ENCODE measurements at regions not wholly inside any gene's neighbourhood (a gene's known extent, or its start where the extent isn't known, plus 50 kb on each side); places are given as distances from the start of the nearest gene placed in this dataset.

DNA sequence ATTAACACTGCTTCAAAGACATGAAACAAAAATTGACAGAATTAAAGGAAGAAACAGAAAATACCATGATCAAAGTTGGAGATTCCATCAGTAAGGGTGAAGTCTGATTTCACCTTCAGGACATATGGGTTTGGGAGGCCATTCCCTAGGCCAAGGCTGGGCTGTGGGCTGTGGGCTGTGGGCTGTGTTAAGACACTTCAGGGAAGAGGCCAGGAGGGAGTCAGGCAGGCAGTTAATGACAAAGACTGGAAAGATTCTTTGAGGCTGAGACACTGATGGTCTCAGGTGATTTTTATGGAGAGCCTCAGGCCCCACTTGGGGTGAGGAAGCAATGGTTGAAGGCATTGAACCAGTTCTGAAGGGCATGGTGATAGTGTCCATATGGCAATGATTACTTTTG lies 57.5 kb downstream of the MAGEF1 start:
- no peak overlapping the region for H3K4me2 ChIP-seq (ENCODE audit: low read length)
- intact Hi-C loops (cut with micrococcal nuclease), result no loop called here

DNA sequence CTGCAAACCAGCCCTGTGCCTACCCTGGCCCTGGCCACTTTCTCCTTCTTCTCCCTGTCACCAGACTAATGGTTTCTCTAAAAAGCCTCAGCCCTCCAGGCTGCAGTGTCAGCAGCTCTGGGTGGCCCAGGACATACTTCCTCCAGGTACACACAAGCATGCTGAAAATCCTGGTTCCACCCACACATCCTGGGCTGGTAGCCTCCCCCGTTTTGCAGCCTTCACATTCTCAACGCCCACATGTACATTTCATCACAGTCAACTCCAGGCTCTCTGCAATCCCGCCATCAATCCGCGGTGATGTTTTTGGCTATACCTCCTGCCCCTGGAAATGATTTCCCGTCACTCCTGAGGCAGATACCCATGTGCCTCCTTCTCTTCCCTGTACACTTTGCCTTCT lies 59.4 kb downstream of the MAGEF1 start:
- Histone ChIP-seq H3K4me2 (ENCODE audit: low read length) (no peak overlapping the region), H3K9me2 (replicated peaks; ENCODE audit: low read length) (no peaks in the 10 kb centered on the region), H3K4me3 (ENCODE audit: low read length) (no peak overlapping the region), H2AFZ (ENCODE audit: low read length) (no peak overlapping the region), H3K27ac (ENCODE audit: low read length) (no peak overlapping the region), H3K9me3 (ENCODE audit: low read length) (no peaks in the 10 kb centered on the region), H3K27me3 (ENCODE audit: low read length) (no peaks in the 10 kb centered on the region), H3K4me1 (ENCODE audit: insufficient read depth, low read length) (peaks cover 10% of the 10 kb centered on the region; the same call in 1 of the 2 replicates), H3F3A (ENCODE audit: low read length, unreplicated experiment) (no peaks in the 10 kb centered on the region), H3K79me2 (ENCODE audit: low read length) (no peaks in the 10 kb centered on the region), H3K9ac (ENCODE audit: low read length) (no peak overlapping the region), H4K20me1 (ENCODE audit: low read length) (no peaks in the 10 kb centered on the region), H3K36me3 (ENCODE audit: low read depth, low read length) (no peaks in the 10 kb centered on the region)
- no TSS peak for BruUV-seq (replicated peaks)
- 0 out of 2 replicates have a peak, but pooled peaks have one; percentile 13 for ATAC-seq
- intact Hi-C loops (cut with micrococcal nuclease), result loop anchor here (1.0 kb wide), 1 partner anchor 18 kb away; no protein-coding TSS in a partner anchor
- no peak for DNase-seq
- ChIA-PET CTCF (no interaction called here), POLR2A (ENCODE audit: unreplicated experiment) (no interaction called here)
- TF ChIP-seq, protein P1, sequence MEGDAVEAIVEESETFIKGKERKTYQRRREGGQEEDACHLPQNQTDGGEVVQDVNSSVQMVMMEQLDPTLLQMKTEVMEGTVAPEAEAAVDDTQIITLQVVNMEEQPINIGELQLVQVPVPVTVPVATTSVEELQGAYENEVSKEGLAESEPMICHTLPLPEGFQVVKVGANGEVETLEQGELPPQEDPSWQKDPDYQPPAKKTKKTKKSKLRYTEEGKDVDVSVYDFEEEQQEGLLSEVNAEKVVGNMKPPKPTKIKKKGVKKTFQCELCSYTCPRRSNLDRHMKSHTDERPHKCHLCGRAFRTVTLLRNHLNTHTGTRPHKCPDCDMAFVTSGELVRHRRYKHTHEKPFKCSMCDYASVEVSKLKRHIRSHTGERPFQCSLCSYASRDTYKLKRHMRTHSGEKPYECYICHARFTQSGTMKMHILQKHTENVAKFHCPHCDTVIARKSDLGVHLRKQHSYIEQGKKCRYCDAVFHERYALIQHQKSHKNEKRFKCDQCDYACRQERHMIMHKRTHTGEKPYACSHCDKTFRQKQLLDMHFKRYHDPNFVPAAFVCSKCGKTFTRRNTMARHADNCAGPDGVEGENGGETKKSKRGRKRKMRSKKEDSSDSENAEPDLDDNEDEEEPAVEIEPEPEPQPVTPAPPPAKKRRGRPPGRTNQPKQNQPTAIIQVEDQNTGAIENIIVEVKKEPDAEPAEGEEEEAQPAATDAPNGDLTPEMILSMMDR (conservative IDR thresholded peaks at IDR 0.05; ENCODE audit: low read depth, low read length), result no peak

More for the DNA sequence above, 57.5 kb downstream of the MAGEF1 start:
- no peak for DNase-seq
- no peak overlapping the region for H3K27ac ChIP-seq (ENCODE audit: low read length)
- BruUV-seq (replicated peaks), result no TSS peak
- no peaks in the 10 kb centered on the region for H3F3A ChIP-seq (ENCODE audit: low read length, unreplicated experiment)
- H2AFZ ChIP-seq (ENCODE audit: low read length), result no peak overlapping the region
- ChIA-PET CTCF (no interaction called here), POLR2A (ENCODE audit: unreplicated experiment) (no interaction called here)
- H3K36me3 ChIP-seq (ENCODE audit: low read depth, low read length), result no peaks in the 10 kb centered on the region
- no peaks in the 10 kb centered on the region for H4K20me1 ChIP-seq (ENCODE audit: low read length)
- TF ChIP-seq EZH2 (IDR thresholded peaks at IDR 0.05; ENCODE audit: low read length, unreplicated experiment), result no peak
- no peak for TF ChIP-seq EZH2phosphoT487 (IDR thresholded peaks at IDR 0.05; ENCODE audit: borderline replicate concordance, low read length)
- TF ChIP-seq, protein P1 (conservative IDR thresholded peaks at IDR 0.05; ENCODE audit: low read depth, low read length), result no peak
- H3K9ac ChIP-seq (ENCODE audit: low read length), result no peak overlapping the region
- H3K9me3 ChIP-seq (ENCODE audit: low read length), result no peaks in the 10 kb centered on the region
- H3K79me2 ChIP-seq (ENCODE audit: low read length), result no peaks in the 10 kb centered on the region
- H3K9me2 ChIP-seq (replicated peaks; ENCODE audit: low read length), result no peaks in the 10 kb centered on the region
- no peak for ATAC-seq
- no peaks in the 10 kb centered on the region for H3K27me3 ChIP-seq (ENCODE audit: low read length)
- H3K4me1 ChIP-seq (ENCODE audit: insufficient read depth, low read length), result peaks cover 10% of the 10 kb centered on the region; the same call in 1 of the 2 replicates
- H3K4me3 ChIP-seq (ENCODE audit: low read length), result no peak overlapping the region

DNA sequence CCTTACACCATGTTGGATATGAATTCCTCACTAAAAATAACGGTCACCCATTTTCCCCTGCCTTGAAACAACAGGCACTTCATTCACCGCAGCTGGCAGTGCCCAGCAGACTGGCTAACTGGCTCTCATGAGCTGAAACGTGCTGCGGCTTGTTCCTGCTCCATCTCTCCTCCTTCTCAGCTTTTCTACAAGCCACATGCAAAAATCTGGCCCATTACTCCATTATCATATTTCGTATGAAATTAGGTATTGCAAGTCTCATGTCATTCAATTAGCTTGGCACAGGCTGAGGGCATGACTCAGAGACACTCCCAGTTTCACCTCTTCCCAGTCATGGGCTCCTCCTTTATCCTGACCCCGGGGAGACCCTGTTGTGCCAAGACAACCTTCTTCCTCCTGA lies 60.0 kb downstream of the MAGEF1 start:
- no peaks in the 10 kb centered on the region for H3K9me3 ChIP-seq (ENCODE audit: low read length)
- H3K4me3 ChIP-seq (ENCODE audit: low read length), result no peak overlapping the region
- no peak overlapping the region for H3K9ac ChIP-seq (ENCODE audit: low read length)
- no peaks in the 10 kb centered on the region for H3F3A ChIP-seq (ENCODE audit: low read length, unreplicated experiment)
- intact Hi-C loops (cut with micrococcal nuclease), result loop anchor here (1.0 kb wide), 1 partner anchor 18 kb away; no protein-coding TSS in a partner anchor
- H3K4me2 ChIP-seq (ENCODE audit: low read length), result no peak overlapping the region
- no peaks in the 10 kb centered on the region for H3K36me3 ChIP-seq (ENCODE audit: low read depth, low read length)
- no peak overlapping the region for H2AFZ ChIP-seq (ENCODE audit: low read length)
- ATAC-seq (peak; percentile 70), DNase-seq (peak; percentile 54)
- ChIA-PET CTCF (no interaction called here), POLR2A (ENCODE audit: unreplicated experiment) (no interaction called here)
- H3K9me2 ChIP-seq (replicated peaks; ENCODE audit: low read length), result no peaks in the 10 kb centered on the region
- peaks cover 10% of the 10 kb centered on the region; the same call in 1 of the 2 replicates for H3K4me1 ChIP-seq (ENCODE audit: insufficient read depth, low read length)
- no peaks in the 10 kb centered on the region for H3K27me3 ChIP-seq (ENCODE audit: low read length)
- no peaks in the 10 kb centered on the region for H3K79me2 ChIP-seq (ENCODE audit: low read length)
- no peaks in the 10 kb centered on the region for H4K20me1 ChIP-seq (ENCODE audit: low read length)
- TF ChIP-seq EZH2 (IDR thresholded peaks at IDR 0.05; ENCODE audit: low read length, unreplicated experiment) (no peak), EZH2phosphoT487 (IDR thresholded peaks at IDR 0.05; ENCODE audit: borderline replicate concordance, low read length) (no peak)
- TF ChIP-seq, protein P1 (conservative IDR thresholded peaks at IDR 0.05; ENCODE audit: low read depth, low read length), result no peak
- H3K27ac ChIP-seq (ENCODE audit: low read length), result no peak overlapping the region
- no TSS peak for BruUV-seq (replicated peaks)
